ENCODE measurements at regions not wholly inside any gene's neighbourhood (a gene's known extent, or its start where the extent isn't known, plus 50 kb on each side); places are given as distances from the start of the nearest gene placed in this dataset.

- TF ChIP-seq, protein P1, sequence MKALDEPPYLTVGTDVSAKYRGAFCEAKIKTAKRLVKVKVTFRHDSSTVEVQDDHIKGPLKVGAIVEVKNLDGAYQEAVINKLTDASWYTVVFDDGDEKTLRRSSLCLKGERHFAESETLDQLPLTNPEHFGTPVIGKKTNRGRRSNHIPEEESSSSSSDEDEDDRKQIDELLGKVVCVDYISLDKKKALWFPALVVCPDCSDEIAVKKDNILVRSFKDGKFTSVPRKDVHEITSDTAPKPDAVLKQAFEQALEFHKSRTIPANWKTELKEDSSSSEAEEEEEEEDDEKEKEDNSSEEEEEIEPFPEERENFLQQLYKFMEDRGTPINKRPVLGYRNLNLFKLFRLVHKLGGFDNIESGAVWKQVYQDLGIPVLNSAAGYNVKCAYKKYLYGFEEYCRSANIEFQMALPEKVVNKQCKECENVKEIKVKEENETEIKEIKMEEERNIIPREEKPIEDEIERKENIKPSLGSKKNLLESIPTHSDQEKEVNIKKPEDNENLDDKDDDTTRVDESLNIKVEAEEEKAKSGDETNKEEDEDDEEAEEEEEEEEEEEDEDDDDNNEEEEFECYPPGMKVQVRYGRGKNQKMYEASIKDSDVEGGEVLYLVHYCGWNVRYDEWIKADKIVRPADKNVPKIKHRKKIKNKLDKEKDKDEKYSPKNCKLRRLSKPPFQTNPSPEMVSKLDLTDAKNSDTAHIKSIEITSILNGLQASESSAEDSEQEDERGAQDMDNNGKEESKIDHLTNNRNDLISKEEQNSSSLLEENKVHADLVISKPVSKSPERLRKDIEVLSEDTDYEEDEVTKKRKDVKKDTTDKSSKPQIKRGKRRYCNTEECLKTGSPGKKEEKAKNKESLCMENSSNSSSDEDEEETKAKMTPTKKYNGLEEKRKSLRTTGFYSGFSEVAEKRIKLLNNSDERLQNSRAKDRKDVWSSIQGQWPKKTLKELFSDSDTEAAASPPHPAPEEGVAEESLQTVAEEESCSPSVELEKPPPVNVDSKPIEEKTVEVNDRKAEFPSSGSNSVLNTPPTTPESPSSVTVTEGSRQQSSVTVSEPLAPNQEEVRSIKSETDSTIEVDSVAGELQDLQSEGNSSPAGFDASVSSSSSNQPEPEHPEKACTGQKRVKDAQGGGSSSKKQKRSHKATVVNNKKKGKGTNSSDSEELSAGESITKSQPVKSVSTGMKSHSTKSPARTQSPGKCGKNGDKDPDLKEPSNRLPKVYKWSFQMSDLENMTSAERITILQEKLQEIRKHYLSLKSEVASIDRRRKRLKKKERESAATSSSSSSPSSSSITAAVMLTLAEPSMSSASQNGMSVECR (CRISPR knock-in tag; IDR thresholded peaks at IDR 0.05; ENCODE audit: borderline replicate concordance) = no peak
- TF ChIP-seq ZNF317 (CRISPR knock-in tag; IDR thresholded peaks at IDR 0.05; ENCODE audit: borderline replicate concordance, low read depth) (no peak), NFATC4 (CRISPR knock-in tag; IDR thresholded peaks at IDR 0.05) (no peak), NR3C1 (CRISPR knock-in tag; conservative IDR thresholded peaks at IDR 0.05; ENCODE audit: low read depth) (no peak), RORB (CRISPR knock-in tag; IDR thresholded peaks at IDR 0.05) (no peak)
Observed at GRCh38 chr5:5588386-5588785, 165.9 kb downstream of the ICE1 start (continued).

DNA sequence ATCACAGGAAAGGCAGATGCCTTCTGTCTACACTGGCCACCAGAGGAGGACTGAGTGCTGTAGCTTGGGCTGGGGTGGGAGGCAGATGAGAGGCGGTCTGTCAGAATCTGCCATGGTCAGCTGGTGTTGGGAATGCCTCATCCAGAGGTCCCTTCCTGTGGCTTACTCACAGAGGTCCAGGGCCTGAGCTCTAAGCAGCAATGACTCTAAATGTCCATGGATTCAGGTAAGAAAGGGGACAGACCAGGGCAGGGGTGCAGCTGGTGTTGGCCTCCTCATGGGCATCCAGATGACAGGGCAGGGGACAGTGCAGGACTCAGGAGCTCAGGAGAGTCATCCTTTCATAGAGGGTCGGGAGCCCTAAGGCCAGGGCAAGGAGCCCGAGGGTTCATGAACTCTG is 165.0 kb downstream of the ICE1 start:
- Mint-ChIP-seq H3K27me3 (ENCODE audit: low read depth) (peaks cover 3% of the 10 kb centered on the region; the same call in 1 of the 2 replicates), H3K9me3 (peaks cover 37% of the 10 kb centered on the region), H3K36me3 (peaks cover 19% of the 10 kb centered on the region), H3K4me3 (no peak overlapping the region), H3K4me1 (no peaks in the 10 kb centered on the region), H3K27ac (no peak overlapping the region)
- TF ChIP-seq IRF2 (CRISPR knock-in tag; IDR thresholded peaks at IDR 0.05; ENCODE audit: borderline replicate concordance, low read depth) = no peak
- TF ChIP-seq FOXP1 (CRISPR knock-in tag; IDR thresholded peaks at IDR 0.05; ENCODE audit: borderline replicate concordance) = no peak
- TF ChIP-seq ZNF416 (CRISPR knock-in tag; IDR thresholded peaks at IDR 0.05) = no peak
- DNase-seq (ENCODE audit: low spot score) = no peak
- CTCF ChIA-PET = interaction anchor here (1.0 kb wide), 1 partner anchor 12 kb away, joined by 3 read pairs; no protein-coding TSS in a partner anchor
- POLR2A ChIA-PET = no interaction called here
- no peak for ATAC-seq

DNA sequence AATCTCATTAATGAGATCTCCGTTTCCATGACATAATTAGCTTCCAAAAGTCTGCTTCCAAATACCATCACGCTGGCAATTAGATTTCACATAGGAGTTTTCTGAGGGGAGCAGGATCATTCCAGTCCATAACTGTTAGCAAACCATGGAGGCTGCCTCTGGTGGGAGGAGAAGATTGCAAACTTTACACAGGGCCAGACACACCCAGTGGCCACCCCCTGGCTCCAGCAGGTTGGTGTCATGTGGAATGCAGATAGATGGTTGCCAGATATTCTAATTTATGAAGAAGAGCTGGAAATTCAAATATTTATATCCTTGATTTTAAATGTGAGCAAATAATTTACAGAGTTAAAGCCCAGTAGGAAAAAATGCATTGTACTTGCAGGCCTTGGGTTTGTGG is 164.2 kb downstream of the ICE1 start:
- H3K27me3 Mint-ChIP-seq (ENCODE audit: low read depth) = peaks cover 3% of the 10 kb centered on the region; the same call in 1 of the 2 replicates
- CTCF ChIA-PET = no interaction called here
- TF ChIP-seq ZNF232 (CRISPR knock-in tag; IDR thresholded peaks at IDR 0.05) (no peak), NFATC4 (CRISPR knock-in tag; IDR thresholded peaks at IDR 0.05) (no peak)
- ATAC-seq (no peak), DNase-seq (ENCODE audit: low spot score) (no peak)
- no peak overlapping the region for H3K27ac Mint-ChIP-seq
- peaks cover 37% of the 10 kb centered on the region for H3K9me3 Mint-ChIP-seq
- peaks cover 19% of the 10 kb centered on the region for H3K36me3 Mint-ChIP-seq
- no peaks in the 10 kb centered on the region for H3K4me1 Mint-ChIP-seq
- H3K4me3 Mint-ChIP-seq = no peak overlapping the region
- POLR2A ChIA-PET = no interaction called here

- POLR2A ChIA-PET = interaction anchor here (0.6 kb wide), 1 partner anchor 11 kb away, joined by 3 read pairs; no protein-coding TSS in a partner anchor
- Mint-ChIP-seq H3K9me3 (peaks cover 37% of the 10 kb centered on the region), H3K27me3 (ENCODE audit: low read depth) (peaks cover 3% of the 10 kb centered on the region; the same call in 1 of the 2 replicates), H3K4me1 (no peaks in the 10 kb centered on the region), H3K36me3 (peaks cover 19% of the 10 kb centered on the region), H3K27ac (no peak overlapping the region), H3K4me3 (no peak overlapping the region)
- DNase-seq (ENCODE audit: low spot score) = no peak
- no peak for ATAC-seq
- CTCF ChIA-PET = no interaction called here
- TF ChIP-seq SMAD3 (CRISPR knock-in tag; IDR thresholded peaks at IDR 0.05; ENCODE audit: borderline replicate concordance) (no peak), NR2C2 (CRISPR knock-in tag; IDR thresholded peaks at IDR 0.05) (no peak), JUN (CRISPR knock-in tag; IDR thresholded peaks at IDR 0.05) (no peak), PRDM15 (CRISPR knock-in tag; IDR thresholded peaks at IDR 0.05) (no peak), ZNF138 (CRISPR knock-in tag; conservative IDR thresholded peaks at IDR 0.05) (no peak), EMX1 (CRISPR knock-in tag; IDR thresholded peaks at IDR 0.05) (no peak), CREB1 (CRISPR knock-in tag; IDR thresholded peaks at IDR 0.05) (no peak), RELA (CRISPR knock-in tag; IDR thresholded peaks at IDR 0.05; ENCODE audit: borderline replicate concordance) (no peak), USF2 (CRISPR knock-in tag; IDR thresholded peaks at IDR 0.05) (no peak), ZNF423 (CRISPR knock-in tag; IDR thresholded peaks at IDR 0.05) (no peak)
Observed at GRCh38 chr5:5585751-5586341, 163.4 kb downstream of the ICE1 start.
